SK-N-SH (cell line): ENCODE measurements at regions not wholly inside any gene's neighbourhood (a gene's known extent, or its start where the extent isn't known, plus 50 kb on each side); places are given as distances from the start of the nearest gene placed in this dataset.

Experiments used
- EP300 ChIP-seq, 2 experiments: IDR thresholded peaks; 2 replicates each; pipeline versions ENCODE4 v1.4.0 to v1.6.1; 2012; ENCODE audit warnings: borderline replicate concordance in 1 of 2, low read depth in 1 of 2, low read length in 1 of 2
- EZH2phosphoT487 ChIP-seq: fragments of 200-600 bp; sonication (generic); IDR thresholded peaks from 2 replicates; pipeline ENCODE4 v1.6.1; 2017; ENCODE audit warnings: low read depth, mixed run types, mild to moderate bottlenecking, antibody characterized with exemption, moderate library complexity, borderline replicate concordance
- FOXJ3 ChIP-seq: sonication (generic); formaldehyde crosslinking; IDR thresholded peaks from 2 replicates; pipeline ENCODE4 v1.5.1; 2020; ENCODE audit warnings: mild to moderate bottlenecking, missing genetic modification reagents
- NRF1 ChIP-seq: IDR thresholded peaks from 2 replicates; pipeline ENCODE4 v1.6.1; 2012; ENCODE audit warnings: low read depth, mild to moderate bottlenecking, low read length
- POLR2AphosphoS5 ChIP-seq: IDR thresholded peaks from 2 replicates; pipeline ENCODE4 v1.6.1; 2012; ENCODE audit warnings: low read depth, low read length
- RAD21 ChIP-seq: IDR thresholded peaks from 2 replicates; pipeline ENCODE4 v1.6.1; 2012; ENCODE audit warnings: mild to moderate bottlenecking, low read length
- RCOR1 ChIP-seq: fragments of 150-350 bp; IDR thresholded peaks from 2 replicates; pipeline ENCODE4 v1.6.1; 2017; ENCODE audit warnings: antibody characterized with exemption, low read length
- TAF1 ChIP-seq: IDR thresholded peaks from 2 replicates; pipeline ENCODE4 v1.6.1; 2012; ENCODE audit warnings: low read depth, mild to moderate bottlenecking, low read length, moderate library complexity, borderline replicate concordance
- TEAD4 ChIP-seq: IDR thresholded peaks from 2 replicates; pipeline ENCODE4 v1.4.0; 2012; ENCODE audit warnings: mild to moderate bottlenecking, borderline replicate concordance; ENCODE audit not compliant: insufficient read depth
- TF ChIP-seq, protein P1 (sequence below): fragments of 200-600 bp; sonication (generic); IDR thresholded peaks from 2 replicates; pipeline ENCODE4 v1.6.1; 2017; ENCODE audit warnings: antibody characterized with exemption, mild to moderate bottlenecking, moderate library complexity
- TF ChIP-seq, protein P2 (sequence below): IDR thresholded peaks from 2 replicates; pipeline ENCODE4 v1.4.0; 2012; ENCODE audit warnings: low read depth
- TF ChIP-seq, protein P3 (sequence below): IDR thresholded peaks from 2 replicates; pipeline ENCODE4 v1.6.1; 2012; ENCODE audit warnings: mild to moderate bottlenecking, low read depth, low read length, moderate library complexity
- TF ChIP-seq, protein P4 (sequence below): fragments of 150-350 bp; IDR thresholded peaks from 2 replicates; pipeline ENCODE4 v1.6.1; 2016; ENCODE audit warnings: mild to moderate bottlenecking, low read depth, low read length

DNA sequence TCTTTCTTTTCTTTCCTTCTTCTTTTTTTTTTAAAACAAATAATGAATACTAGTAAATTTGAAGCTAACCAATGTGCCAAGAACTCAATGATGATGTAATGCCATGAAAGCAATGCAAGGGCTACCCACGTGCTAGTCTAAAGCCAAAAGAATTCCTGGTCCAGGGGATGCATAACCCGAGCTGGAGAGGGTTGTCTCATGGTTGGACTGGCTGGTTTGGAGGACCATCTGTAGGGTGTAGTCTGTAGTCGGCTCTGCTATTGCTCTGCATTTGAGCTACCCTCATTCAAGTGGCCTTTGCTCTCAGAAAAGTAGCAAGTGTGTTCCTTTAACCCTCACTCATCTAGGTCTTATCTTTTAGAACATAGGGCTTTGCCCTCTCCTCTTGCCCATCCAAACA is 469.6 kb upstream of the CELF4 start:
- TF ChIP-seq FOXJ3: no peak
- TF ChIP-seq TEAD4: no peak
- TF ChIP-seq, protein P1, sequence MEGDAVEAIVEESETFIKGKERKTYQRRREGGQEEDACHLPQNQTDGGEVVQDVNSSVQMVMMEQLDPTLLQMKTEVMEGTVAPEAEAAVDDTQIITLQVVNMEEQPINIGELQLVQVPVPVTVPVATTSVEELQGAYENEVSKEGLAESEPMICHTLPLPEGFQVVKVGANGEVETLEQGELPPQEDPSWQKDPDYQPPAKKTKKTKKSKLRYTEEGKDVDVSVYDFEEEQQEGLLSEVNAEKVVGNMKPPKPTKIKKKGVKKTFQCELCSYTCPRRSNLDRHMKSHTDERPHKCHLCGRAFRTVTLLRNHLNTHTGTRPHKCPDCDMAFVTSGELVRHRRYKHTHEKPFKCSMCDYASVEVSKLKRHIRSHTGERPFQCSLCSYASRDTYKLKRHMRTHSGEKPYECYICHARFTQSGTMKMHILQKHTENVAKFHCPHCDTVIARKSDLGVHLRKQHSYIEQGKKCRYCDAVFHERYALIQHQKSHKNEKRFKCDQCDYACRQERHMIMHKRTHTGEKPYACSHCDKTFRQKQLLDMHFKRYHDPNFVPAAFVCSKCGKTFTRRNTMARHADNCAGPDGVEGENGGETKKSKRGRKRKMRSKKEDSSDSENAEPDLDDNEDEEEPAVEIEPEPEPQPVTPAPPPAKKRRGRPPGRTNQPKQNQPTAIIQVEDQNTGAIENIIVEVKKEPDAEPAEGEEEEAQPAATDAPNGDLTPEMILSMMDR: no peak
- no peak for TF ChIP-seq EP300 (IDR thresholded peaks at IDR 0.05; ENCODE audit: borderline replicate concordance in 1 of 2, low read depth in 1 of 2, low read length in 1 of 2)
- TF ChIP-seq, protein P2, sequence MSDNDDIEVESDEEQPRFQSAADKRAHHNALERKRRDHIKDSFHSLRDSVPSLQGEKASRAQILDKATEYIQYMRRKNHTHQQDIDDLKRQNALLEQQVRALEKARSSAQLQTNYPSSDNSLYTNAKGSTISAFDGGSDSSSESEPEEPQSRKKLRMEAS: no peak
- TF ChIP-seq TAF1: no peak
- no peak for TF ChIP-seq RCOR1
- no peak for TF ChIP-seq EZH2phosphoT487
- no peak for TF ChIP-seq POLR2AphosphoS5
- TF ChIP-seq, protein P3, sequence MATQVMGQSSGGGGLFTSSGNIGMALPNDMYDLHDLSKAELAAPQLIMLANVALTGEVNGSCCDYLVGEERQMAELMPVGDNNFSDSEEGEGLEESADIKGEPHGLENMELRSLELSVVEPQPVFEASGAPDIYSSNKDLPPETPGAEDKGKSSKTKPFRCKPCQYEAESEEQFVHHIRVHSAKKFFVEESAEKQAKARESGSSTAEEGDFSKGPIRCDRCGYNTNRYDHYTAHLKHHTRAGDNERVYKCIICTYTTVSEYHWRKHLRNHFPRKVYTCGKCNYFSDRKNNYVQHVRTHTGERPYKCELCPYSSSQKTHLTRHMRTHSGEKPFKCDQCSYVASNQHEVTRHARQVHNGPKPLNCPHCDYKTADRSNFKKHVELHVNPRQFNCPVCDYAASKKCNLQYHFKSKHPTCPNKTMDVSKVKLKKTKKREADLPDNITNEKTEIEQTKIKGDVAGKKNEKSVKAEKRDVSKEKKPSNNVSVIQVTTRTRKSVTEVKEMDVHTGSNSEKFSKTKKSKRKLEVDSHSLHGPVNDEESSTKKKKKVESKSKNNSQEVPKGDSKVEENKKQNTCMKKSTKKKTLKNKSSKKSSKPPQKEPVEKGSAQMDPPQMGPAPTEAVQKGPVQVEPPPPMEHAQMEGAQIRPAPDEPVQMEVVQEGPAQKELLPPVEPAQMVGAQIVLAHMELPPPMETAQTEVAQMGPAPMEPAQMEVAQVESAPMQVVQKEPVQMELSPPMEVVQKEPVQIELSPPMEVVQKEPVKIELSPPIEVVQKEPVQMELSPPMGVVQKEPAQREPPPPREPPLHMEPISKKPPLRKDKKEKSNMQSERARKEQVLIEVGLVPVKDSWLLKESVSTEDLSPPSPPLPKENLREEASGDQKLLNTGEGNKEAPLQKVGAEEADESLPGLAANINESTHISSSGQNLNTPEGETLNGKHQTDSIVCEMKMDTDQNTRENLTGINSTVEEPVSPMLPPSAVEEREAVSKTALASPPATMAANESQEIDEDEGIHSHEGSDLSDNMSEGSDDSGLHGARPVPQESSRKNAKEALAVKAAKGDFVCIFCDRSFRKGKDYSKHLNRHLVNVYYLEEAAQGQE: no peak
- TF ChIP-seq RAD21: no peak
- no peak for TF ChIP-seq NRF1
- TF ChIP-seq, protein P4, sequence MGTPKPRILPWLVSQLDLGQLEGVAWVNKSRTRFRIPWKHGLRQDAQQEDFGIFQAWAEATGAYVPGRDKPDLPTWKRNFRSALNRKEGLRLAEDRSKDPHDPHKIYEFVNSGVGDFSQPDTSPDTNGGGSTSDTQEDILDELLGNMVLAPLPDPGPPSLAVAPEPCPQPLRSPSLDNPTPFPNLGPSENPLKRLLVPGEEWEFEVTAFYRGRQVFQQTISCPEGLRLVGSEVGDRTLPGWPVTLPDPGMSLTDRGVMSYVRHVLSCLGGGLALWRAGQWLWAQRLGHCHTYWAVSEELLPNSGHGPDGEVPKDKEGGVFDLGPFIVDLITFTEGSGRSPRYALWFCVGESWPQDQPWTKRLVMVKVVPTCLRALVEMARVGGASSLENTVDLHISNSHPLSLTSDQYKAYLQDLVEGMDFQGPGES: no peak
